ENCODE measurements at regions not wholly inside any gene's neighbourhood (a gene's known extent, or its start where the extent isn't known, plus 50 kb on each side); places are given as distances from the start of the nearest gene placed in this dataset.

- DNase-seq = no peak
These were observed 144.5 kb upstream of the DCN start for GRCh38 chr12:91327131-91327530.

GRCh38 chr12:91326058-91327027 lies 143.7 kb upstream of the DCN start:
- DNase-seq = no peak

DNA sequence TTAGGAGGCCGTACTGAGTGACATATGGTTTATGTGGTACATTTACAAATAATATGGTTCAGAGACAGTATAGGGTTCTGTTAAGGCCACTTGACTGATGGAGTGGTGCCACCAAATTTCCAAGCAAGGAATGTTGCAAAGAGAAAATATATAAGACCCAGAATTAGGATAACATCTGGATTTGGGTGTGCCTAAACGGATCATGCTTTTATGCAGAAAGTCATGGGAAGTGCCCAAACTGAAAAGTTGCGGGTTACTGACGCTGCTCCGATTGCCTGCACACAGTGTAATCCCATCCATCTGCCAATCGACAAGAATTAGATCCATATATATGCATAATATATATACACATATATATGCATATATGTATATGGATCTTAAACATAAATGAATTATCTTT lies 138.4 kb upstream of the DCN start:
- DNase-seq = no peak

GRCh38 chr12:91319071-91319760 lies 136.6 kb upstream of the DCN start:
- DNase-seq = no peak

GRCh38 chr12:91317306-91317705 lies 134.7 kb upstream of the DCN start:
- no peak for DNase-seq

GRCh38 chr12:91316907-91317269 lies 134.3 kb upstream of the DCN start:
- no peak for DNase-seq

- DNase-seq = no peak
These were observed 133.7 kb upstream of the DCN start for GRCh38 chr12:91316161-91316906.

- DNase-seq = no peak
These were observed 128.5 kb upstream of the DCN start for GRCh38 chr12:91311081-91311480.

DNA sequence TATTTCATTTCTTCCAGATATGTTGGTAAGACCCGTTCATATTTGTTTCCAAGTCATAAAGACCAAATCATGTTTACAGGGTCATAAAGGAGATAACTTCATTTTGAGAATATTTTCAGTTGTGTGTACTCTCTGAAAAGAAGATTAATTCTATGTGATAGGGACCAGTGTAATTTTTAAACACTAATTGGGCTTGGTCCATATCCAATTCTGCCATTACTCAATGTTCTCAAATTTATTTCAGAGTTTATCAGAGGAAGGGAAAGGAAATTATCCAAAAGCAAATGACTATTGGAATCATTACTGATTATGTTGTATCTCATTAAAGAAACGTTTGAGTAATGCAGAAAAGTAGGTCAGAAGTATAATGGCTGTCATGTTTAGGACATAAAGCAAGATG lies 126.8 kb upstream of the DCN start:
- no peak for DNase-seq

DNA sequence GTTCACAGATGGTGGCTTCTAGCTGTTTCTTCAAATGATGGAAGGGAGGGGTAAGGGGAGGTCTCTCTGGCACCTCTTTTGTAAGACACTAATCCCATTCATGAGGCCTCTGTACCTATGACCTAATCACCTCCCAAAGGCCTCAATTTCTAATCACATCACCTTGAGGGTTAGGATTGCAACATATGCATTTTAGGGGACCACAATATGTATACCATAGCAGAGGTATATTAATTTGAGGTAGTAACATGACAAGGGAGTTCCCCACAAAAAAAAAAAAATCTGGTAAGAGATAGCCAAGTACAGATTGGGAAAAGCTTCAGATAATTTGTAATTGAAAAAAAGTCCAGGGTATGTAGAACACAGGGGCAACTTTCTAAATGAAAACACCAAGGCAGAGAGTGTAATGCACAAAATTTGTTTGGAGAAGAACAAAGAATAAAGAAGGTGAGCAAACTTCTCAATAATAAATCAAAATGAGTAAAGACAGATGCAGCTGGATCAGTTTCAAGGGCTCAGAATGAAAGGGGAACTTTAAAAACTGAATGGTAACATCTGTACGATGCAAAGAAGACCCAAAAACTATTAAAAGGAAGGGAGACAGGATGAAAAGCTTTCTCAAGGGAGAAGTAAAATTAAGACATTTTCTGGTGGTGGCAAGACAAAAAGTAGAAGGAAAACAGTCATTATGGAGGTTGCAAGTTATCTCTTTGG lies 125.5 kb upstream of the DCN start:
- DNase-seq = no peak

DNA sequence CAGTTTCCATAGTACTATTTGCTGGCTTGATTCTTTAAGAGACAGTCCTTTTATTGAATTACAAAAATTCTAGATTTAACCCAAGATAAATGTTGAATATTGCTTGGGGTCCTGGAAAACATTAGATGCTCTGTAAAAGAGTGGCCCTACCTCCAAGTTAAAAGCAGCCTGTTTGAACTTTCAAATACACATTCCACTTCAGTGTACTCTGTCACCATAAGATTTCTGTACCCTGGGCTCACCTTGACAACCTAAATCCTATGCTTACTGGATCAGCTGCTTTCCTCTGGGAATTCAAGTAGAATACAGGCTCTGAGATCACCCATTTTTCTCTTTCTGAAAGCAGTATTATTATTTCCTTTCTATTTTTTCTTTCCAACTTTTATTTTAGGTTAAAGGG lies 107.7 kb upstream of the DCN start:
- DNase-seq = no peak

GRCh38 chr12:91289906-91290305 lies 107.3 kb upstream of the DCN start:
- no peak for DNase-seq

DNA sequence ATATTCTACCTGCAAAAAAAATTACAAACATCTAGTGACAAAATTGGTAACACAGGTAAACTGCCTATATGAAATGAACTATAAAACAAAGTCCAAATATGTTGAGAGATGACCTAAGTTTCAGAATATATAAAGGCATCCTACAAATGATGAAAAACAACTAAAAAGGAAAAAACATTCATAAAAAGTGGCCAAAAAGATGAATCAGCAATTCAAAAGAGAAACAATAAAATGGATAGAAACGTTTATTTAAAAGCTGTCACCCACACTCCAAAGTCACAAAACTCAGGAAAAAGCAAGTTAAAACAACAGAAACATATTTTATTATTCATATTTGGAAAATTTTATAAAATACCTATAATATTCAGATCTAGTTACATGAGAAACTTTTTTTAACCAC lies 106.5 kb upstream of the DCN start:
- DNase-seq = no peak

DNA sequence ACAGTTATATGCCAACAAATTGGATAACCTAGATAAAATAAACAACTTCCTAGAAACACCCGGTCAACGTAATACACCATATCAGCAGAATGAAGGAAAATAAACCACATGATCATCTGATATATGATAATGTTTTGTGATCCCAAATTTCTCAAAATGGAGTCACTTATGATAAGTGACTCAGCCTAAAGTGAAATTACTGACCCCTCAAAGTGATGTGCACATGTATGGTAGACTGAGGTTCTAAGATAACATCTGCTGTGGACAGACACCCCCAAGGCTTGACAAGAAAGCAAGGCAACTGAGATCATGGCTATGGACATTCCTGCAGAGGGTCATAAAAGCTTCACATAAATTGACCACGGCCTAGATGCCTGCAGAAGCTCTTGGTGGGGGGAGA lies 105.1 kb upstream of the DCN start:
- DNase-seq = no peak

DNA sequence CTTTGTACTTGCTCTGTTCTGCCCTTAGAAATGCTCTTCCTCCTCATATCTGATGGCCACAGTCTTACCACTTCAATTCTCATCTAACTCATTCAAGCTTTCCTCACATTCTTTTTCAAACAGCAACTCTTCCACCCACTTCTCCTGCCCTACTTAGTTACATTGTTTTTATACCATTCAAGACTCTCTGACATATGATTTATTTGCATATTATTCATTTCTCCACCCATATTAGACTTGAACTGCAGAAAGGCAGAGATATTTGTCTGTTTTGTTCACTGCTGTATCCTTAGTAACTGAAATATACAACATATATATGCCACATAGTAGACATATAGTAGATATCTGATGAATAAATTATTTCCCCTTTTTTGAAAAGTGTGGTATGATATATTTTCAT lies 95.5 kb upstream of the DCN start:
- DNase-seq = no peak

DNA sequence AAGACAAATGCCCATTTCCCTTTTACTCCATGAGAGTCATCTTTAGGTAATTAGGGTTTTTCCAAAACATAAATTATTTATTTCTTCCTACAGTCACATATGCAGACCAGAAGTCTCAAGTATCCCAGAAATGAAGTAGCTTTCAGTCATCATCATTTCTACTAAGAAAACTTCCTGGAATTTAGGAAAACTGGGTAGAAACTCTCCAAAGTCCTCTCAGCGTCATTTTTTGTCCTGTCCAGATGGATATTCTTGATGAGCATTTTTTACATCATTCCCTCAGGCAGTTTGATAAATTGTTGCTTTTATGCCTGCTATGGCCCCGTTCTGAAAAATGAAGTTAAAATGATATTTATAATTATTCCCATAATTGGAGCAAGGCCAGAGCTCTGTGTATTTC lies 93.9 kb upstream of the DCN start:
- no peak for DNase-seq

GRCh38 chr12:91275321-91275720 lies 92.7 kb upstream of the DCN start:
- DNase-seq = no peak

GRCh38 chr12:91274916-91275315 lies 92.3 kb upstream of the DCN start:
- DNase-seq = no peak

DNA sequence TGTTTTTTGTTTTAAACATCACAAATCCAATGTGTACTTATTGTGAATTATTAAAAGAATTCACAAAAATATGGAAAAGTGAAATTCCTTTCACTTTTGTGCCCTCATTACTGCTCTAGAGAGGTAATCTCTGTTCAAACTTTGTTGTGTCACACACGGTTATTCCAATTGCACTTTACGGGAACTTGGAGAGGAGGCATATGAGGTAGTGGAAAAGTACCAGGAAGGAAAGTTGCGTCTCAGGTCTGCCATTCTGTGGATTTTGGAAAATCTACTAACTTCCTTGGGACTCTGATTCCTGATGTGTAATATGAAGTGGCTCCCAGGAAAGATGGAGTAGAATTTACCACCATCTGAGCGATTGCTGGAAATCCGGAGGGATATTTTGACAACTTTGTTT lies 90.9 kb upstream of the DCN start:
- DNase-seq = no peak

DNA sequence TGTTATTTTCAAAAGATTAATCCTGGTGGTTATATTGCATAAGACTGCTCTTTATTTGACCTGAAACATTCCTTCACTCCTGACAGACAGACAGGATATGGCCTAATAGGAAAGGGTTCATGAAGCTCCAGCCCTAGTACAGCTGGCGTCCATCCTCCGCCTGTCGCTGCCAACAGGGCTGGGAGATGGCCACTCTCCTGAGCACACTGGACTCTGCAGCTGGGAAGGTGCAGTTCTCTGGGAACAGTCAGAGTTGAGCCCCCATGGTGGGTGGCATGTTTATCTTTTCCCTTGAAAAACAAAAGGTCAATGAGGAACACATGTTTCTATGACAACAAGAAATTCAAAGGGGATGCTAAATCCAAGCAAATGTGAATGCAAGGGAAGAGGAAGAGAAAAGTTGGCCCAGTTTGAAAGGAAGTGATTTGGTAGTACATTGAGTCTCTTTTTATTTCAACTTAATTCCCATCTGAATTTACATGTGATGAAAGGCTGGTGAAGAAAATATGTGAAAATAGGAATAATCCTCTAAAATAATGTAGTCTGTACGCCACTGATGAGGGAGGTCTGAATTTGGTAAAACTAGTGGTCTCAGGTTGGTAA lies 89.9 kb upstream of the DCN start:
- DNase-seq = no peak

- no peak for DNase-seq
These were observed 88.6 kb upstream of the DCN start for GRCh38 chr12:91271185-91271584.

GRCh38 chr12:91267039-91267438 lies 84.4 kb upstream of the DCN start:
- DNase-seq = no peak

DNA sequence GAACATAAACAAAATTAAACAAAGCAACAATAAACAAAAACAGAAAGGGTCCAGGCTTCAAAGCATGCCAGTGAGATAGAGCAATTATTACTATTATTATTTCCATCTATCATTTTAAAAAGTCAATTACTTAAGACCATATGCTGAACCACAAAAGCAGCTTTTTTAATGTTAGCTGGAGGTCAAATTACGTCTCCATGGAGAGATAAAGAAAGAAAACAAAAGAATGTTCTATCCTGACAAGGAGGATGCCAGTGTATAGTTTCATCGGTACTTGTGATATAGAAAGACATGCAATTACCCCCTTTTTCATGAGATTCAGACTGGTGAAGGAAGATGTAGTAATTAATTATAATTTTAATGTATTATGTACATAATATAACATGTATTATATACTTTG lies 81.6 kb upstream of the DCN start:
- DNase-seq = no peak

Data from stimulated activated naive CD4-positive, alpha-beta T cell treated with Interleukin-2 at 50 U/mL for 16 hours (primary cell).